Fibroblast of gingiva (primary cell): ENCODE measurements at regions not wholly inside any gene's neighbourhood (a gene's known extent, or its start where the extent isn't known, plus 50 kb on each side); places are given as distances from the start of the nearest gene placed in this dataset.

Experiments used
- DNase-seq: peaks from one replicate; pipeline ENCODE4 v3.0.0-alpha.2; 2011; ENCODE audit warnings: low read depth

GRCh38 chr11:36890121-36890679 lies 292.2 kb upstream of the RAG2 start:
- no peak for DNase-seq

DNA sequence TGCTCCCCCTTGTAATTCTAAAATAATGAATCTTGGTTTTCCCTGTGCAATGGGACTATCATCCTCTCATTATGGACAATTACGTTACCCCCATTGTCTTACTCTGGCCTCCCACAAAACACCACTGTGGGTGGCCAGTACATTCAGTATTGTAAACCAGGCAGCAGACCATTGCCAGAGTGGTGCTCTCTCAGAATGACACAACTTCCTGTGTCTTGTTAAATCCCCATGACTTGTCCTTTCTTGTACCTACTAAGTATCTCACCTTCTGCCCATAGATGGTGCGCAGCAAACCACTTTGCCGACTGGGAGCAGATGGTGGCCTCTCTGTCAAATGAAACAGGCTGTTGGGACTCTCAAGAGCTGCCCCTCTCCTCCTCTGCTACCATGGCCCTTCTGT lies 287.1 kb upstream of the RAG2 start:
- DNase-seq, result no peak

- DNase-seq, result no peak
Observed at GRCh38 chr11:36878737-36879136, 280.7 kb upstream of the RAG2 start.

DNA sequence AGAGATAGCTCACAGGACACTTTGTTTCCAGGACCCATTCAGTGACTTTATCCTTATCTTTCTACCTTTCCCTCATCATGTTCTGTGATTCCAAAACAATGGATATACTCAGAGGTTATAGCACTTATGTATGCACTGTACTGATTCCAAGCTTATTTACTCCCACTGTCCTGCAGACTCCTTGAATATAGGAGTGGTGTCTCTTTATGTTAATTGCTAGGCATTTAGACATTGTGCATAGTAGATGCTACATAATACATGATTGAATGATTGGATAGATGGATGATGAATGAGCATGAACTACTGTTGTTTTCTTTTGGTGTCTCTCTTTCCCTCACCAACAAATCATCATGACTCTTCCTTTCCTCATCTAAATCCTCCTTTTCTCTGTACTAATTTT lies 279.1 kb upstream of the RAG2 start:
- DNase-seq, result no peak

DNA sequence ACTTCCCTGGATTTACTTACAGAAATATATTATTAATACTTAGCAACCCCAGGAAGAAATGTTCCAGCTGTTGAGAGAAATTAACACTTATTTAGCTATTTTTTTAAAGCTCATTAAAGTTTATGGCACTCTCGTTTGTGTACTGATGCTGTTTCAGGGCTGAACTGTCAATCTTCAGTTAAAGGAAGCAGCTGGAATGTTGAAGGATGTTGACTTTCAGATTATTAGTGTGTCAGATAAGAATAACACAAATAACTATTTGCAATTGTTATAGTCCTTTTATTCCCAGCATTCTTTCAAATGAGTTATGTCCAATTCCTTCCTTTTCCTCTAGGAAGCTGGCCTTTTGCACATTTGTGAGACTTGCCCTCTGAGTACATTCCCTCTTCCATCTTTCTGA lies 278.2 kb upstream of the RAG2 start:
- no peak for DNase-seq

GRCh38 chr11:36874291-36874690 lies 276.3 kb upstream of the RAG2 start:
- no peak for DNase-seq

DNA sequence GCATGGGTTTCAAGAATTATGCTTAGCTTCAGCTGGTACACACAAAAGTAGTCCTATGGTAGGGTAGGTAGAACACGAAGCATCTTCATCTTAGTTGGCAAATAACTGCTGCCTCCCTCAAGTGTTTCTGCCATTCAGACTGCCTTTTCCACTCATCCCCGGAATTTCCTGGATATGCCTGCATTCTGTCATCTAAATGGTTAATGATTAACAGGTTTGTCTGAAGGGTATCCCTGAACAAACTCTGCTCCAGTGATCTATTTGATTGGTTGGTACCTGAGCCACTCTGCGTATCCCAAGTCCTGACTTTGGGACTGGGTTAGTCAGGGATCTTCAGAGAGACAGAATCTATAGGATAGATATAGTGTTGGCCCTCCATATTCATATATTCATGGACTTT lies 272.3 kb upstream of the RAG2 start:
- no peak for DNase-seq

- no peak for DNase-seq
Observed at GRCh38 chr11:36868380-36868779, 270.3 kb upstream of the RAG2 start.

GRCh38 chr11:36865846-36866245 lies 267.8 kb upstream of the RAG2 start:
- no peak for DNase-seq

GRCh38 chr11:36854875-36855274 lies 256.8 kb upstream of the RAG2 start:
- DNase-seq, result no peak

GRCh38 chr11:36848660-36849059 lies 250.6 kb upstream of the RAG2 start:
- DNase-seq, result no peak

GRCh38 chr11:36840378-36840777 lies 242.3 kb upstream of the RAG2 start:
- DNase-seq, result no peak

- DNase-seq, result no peak
Observed at GRCh38 chr11:36837831-36838437, 239.9 kb upstream of the RAG2 start.

DNA sequence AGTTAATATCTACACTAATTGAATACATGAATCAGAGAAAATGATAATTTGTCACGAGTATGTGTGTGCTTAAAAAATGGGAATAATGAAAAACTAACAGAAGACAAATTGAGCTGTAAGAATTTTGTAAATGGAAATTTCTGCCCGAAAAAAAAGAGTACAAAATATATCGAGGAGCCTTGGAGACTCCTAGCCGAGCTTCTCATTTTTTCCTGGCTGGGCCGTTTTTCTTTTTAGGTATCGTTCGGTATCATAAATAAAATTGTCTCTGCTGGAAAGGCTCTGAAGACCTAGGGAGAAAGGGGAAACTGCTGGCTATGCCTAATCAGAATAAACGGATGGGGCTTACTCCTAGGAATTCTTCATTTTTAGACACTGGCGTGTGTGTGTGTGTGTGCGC lies 227.2 kb upstream of the RAG2 start:
- no peak for DNase-seq

DNA sequence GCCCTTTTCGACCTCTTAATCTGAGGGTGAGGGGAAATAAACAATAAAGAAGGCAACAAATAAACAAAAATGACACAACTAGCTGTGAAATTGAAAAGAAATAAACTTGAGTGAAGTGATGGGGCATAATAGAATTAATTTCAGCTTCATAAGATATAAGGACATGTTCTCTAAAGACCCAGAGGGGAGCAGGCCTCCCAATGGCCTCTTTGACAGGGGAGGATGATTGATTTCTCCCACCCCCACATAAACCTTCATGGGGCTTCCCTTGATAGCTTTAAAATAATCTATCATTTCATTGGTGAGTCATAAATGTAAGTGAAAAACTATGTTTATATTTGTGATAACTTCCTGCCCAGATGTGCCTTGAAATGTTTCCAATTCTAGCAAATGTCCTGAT lies 226.3 kb upstream of the RAG2 start:
- no peak for DNase-seq

DNA sequence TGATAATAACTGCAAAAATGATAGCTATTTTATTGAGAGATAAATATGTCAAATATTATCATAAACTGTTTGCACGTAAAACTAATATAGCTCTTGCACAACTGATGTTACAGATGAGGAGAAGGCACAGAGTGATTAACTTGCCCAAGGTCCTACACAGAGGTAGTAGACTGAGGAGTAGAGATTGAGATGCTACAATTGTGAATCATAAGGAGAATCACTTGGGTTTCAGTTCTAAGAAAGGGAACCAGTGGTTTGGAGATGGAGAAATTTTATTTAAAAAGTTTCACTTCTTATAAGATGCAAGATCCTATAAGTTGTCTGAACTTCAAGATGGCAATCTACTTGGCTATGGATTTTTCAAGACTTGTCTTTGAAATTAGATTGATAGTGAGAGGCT lies 224.8 kb upstream of the RAG2 start:
- DNase-seq, result no peak

DNA sequence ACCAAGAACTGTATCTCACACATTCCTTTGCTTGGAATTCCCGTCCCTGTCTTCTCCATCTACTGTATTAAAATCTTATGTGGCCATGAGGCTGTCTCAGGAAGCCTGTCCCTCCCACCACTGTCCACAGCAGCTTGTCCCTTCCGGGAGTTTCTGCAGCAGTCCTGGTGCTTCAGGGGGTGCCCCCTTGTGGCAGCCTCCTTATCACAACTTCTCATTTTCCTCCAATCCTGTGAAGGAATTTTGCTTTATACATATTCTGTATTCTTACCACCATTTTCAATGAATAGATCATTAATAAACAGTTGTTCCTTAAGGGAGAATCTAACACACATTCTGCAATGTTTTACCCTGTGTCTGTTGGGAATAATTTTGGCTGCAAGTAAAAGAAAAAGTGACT lies 220.4 kb upstream of the RAG2 start:
- DNase-seq, result no peak

- no peak for DNase-seq
Observed at GRCh38 chr11:36817336-36817965, 219.4 kb upstream of the RAG2 start.

GRCh38 chr11:36809303-36809702 lies 211.3 kb upstream of the RAG2 start:
- no peak for DNase-seq

DNA sequence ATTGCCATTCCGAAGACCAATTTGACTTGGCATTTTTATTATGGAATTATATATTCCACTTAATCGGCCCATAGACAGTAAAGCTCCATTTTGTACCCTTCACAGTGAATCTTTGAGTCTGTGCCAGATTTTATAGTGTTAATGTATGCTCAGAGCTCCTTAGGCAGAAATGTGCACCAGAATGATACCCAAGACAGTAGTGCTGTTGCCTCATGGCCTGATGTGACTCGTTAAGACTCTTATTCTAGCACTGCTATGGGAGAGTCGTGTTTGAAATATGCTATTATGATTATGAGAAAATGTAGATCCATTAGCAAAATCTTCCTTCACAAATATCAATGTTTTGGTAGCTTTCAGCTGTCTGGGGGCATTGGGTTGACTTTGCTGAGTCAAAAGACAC lies 209.8 kb upstream of the RAG2 start:
- DNase-seq, result no peak

DNA sequence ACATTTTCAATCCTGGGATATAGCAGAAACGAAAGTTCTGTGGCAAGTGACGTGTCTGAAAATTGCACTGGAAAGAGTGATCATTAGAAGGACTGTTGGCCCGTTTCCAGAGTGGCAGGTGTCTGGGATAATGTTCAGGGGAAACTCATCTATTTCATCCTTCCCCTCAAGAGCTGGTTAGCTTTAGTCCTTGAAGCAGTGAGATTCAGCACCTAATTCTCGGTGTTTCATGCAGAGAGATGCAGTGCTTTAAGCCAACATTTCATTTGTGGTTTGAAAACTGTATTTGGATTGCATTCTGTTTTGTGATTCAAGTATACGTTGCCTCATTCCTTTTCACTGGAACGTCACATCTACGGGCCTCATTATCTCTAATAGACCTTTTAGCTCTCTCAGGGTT lies 205.0 kb upstream of the RAG2 start:
- DNase-seq, result no peak

GRCh38 chr11:36792996-36793914 lies 195.2 kb upstream of the RAG2 start:
- DNase-seq, result no peak

GRCh38 chr11:36791957-36792356 lies 193.9 kb upstream of the RAG2 start:
- DNase-seq, result no peak
